Fibroblast of lung (primary cell): ENCODE measurements at regions not wholly inside any gene's neighbourhood (a gene's known extent, or its start where the extent isn't known, plus 50 kb on each side); places are given as distances from the start of the nearest gene placed in this dataset.

Experiments used
- DNase-seq, 2 donors: peaks; one replicate each; pipeline versions ENCODE4 v3.0.0 to v3.0.0-alpha.2; 2010; ENCODE audit warnings: low read depth in 2 of 2
- H2AFZ ChIP-seq: 2 replicates; pipeline ENCODE4 v1.5.1; 2012; ENCODE audit warnings: low read length, control low read depth, inconsistent platforms
- H3K27ac ChIP-seq: 2 replicates; pipeline ENCODE4 v1.5.1; 2011; ENCODE audit warnings: low read length, control low read depth; ENCODE audit not compliant: insufficient read depth
- H3K27me3 ChIP-seq: 2 replicates; pipeline ENCODE4 v1.5.1; 2011; ENCODE audit warnings: mild to moderate bottlenecking, low read length; ENCODE audit not compliant: control insufficient read depth, insufficient read depth
- H3K36me3 ChIP-seq: 2 replicates; pipeline ENCODE4 v1.5.1; 2011; ENCODE audit warnings: low read length; ENCODE audit not compliant: control insufficient read depth, insufficient read depth
- H3K4me1 ChIP-seq: 2 replicates; pipeline ENCODE4 v1.5.1; 2011; ENCODE audit warnings: low read length; ENCODE audit not compliant: control insufficient read depth, insufficient read depth; ENCODE audit errors: extremely low read depth
- H3K4me2 ChIP-seq: 2 replicates; pipeline ENCODE4 v1.5.1; 2011; ENCODE audit warnings: low read length, control low read depth; ENCODE audit not compliant: insufficient read depth; ENCODE audit errors: extremely low read depth
- H3K4me3 ChIP-seq, 4 experiments: fragments of 200-600 bp in 1 of 4; sonication (generic) in 1 of 4; replicated peaks in 1 of 4; 2 replicates each; pipeline ENCODE4 v1.5.1; 2011 to 2016; ENCODE audit warnings: low read length in 4 of 4, low read depth in 3 of 4, mild to moderate bottlenecking in 3 of 4, control low read depth in 2 of 4, inconsistent platforms in 1 of 4, mixed read lengths in 1 of 4; ENCODE audit not compliant: insufficient read depth in 1 of 4; ENCODE audit errors: control extremely low read depth in 1 of 4
- H3K79me2 ChIP-seq: 2 replicates; pipeline ENCODE4 v1.5.1; 2012; ENCODE audit warnings: mild to moderate bottlenecking, low read length, inconsistent platforms; ENCODE audit not compliant: control insufficient read depth, insufficient read depth
- H3K9ac ChIP-seq: 2 replicates; pipeline ENCODE4 v1.5.1; 2011; ENCODE audit warnings: mild to moderate bottlenecking, low read length, control low read depth; ENCODE audit not compliant: insufficient read depth
- H3K9me3 ChIP-seq: 2 replicates; pipeline ENCODE4 v1.5.1; 2012; ENCODE audit warnings: low read depth, low read length; ENCODE audit not compliant: control insufficient read depth, insufficient read depth
- H4K20me1 ChIP-seq: 2 replicates; pipeline ENCODE4 v1.5.1; 2011; ENCODE audit warnings: low read length; ENCODE audit not compliant: control insufficient read depth, insufficient read depth; ENCODE audit errors: extremely low read depth
- CTCF ChIP-seq, 2 donors: IDR thresholded peaks in 1 of 2; conservative IDR thresholded peaks in 1 of 2; 1 replicate in 1 of 2; 2 replicates in 1 of 2; pipeline ENCODE4 v1.5.1; 2011 to 2012; ENCODE audit warnings: low read length in 2 of 2, control low read depth in 1 of 2, inconsistent platforms in 1 of 2, low read depth in 1 of 2, mild to moderate bottlenecking in 1 of 2
- EZH2 ChIP-seq: IDR thresholded peaks from 2 replicates; pipeline ENCODE4 v1.5.1; 2012; ENCODE audit warnings: low read length, control low read depth, mild to moderate bottlenecking; ENCODE audit errors: missing control alignments

- no peaks in the 10 kb centered on the region for H3K9me3 ChIP-seq
- TF ChIP-seq CTCF (conservative IDR thresholded peaks at IDR 0.05 in 1 of 2, IDR thresholded peaks at IDR 0.05 in 1 of 2; ENCODE audit: low read depth in 1 of 2, low read length in 2 of 2) = no peak
- TF ChIP-seq EZH2 = no peak
- no peak overlapping the region for H3K4me2 ChIP-seq
- no peak overlapping the region for H3K9ac ChIP-seq
- H3K79me2 ChIP-seq = no peaks in the 10 kb centered on the region
- no peaks in the 10 kb centered on the region for H3K36me3 ChIP-seq
- H3K27ac ChIP-seq = no peak overlapping the region
- no peak overlapping the region for H2AFZ ChIP-seq
- H3K27me3 ChIP-seq = no peaks in the 10 kb centered on the region
- no peak for DNase-seq
- H4K20me1 ChIP-seq = no peaks in the 10 kb centered on the region
- H3K4me1 ChIP-seq = no peaks in the 10 kb centered on the region
- H3K4me3 ChIP-seq = no peak overlapping the region
Observed at GRCh38 chr10:10475812-10476211, 541.9 kb upstream of the CELF2 start.

GRCh38 chr10:10477844-10478243 lies 539.8 kb upstream of the CELF2 start:
- H2AFZ ChIP-seq = no peak overlapping the region
- DNase-seq = peak in 1 of 2 donors; percentile 28
- no peak for TF ChIP-seq CTCF (conservative IDR thresholded peaks at IDR 0.05 in 1 of 2, IDR thresholded peaks at IDR 0.05 in 1 of 2; ENCODE audit: low read depth in 1 of 2, low read length in 2 of 2)
- no peak overlapping the region for H3K9ac ChIP-seq
- no peak overlapping the region for H3K4me2 ChIP-seq
- H3K27ac ChIP-seq = no peak overlapping the region
- no peaks in the 10 kb centered on the region for H3K9me3 ChIP-seq
- H3K79me2 ChIP-seq = no peaks in the 10 kb centered on the region
- no peak overlapping the region for H3K4me3 ChIP-seq
- H4K20me1 ChIP-seq = no peaks in the 10 kb centered on the region
- H3K27me3 ChIP-seq = no peaks in the 10 kb centered on the region
- H3K36me3 ChIP-seq = no peaks in the 10 kb centered on the region
- H3K4me1 ChIP-seq = no peaks in the 10 kb centered on the region

- Histone ChIP-seq H3K4me2 (no peak overlapping the region), H3K9ac (no peak overlapping the region), H4K20me1 (no peaks in the 10 kb centered on the region), H3K4me1 (no peaks in the 10 kb centered on the region), H2AFZ (no peak overlapping the region), H3K27ac (no peak overlapping the region), H3K79me2 (no peaks in the 10 kb centered on the region), H3K4me3 (no peak overlapping the region), H3K9me3 (no peaks in the 10 kb centered on the region), H3K27me3 (no peaks in the 10 kb centered on the region), H3K36me3 (no peaks in the 10 kb centered on the region)
- no peak for DNase-seq
- TF ChIP-seq EZH2 (no peak), CTCF (conservative IDR thresholded peaks at IDR 0.05 in 1 of 2, IDR thresholded peaks at IDR 0.05 in 1 of 2; ENCODE audit: low read depth in 1 of 2, low read length in 2 of 2) (no peak)
Observed at GRCh38 chr10:10479465-10479864, 538.2 kb upstream of the CELF2 start.
